Activated T-cell treated with anti-CD3 and anti-CD28 coated beads, Interleukin-2, amount 50 U/mL, for 1 hour (primary cell): ENCODE measurements at regions not wholly inside any gene's neighbourhood (a gene's known extent, or its start where the extent isn't known, plus 50 kb on each side); places are given as distances from the start of the nearest gene placed in this dataset.

Source experiments
- DNase-seq: peaks from one replicate; pipeline ENCODE4 v3.0.0-alpha.2; 2020

GRCh38 chr3:72448858-72449257, 399.4 kb downstream of the SHQ1 start:
- no peak for DNase-seq

- no peak for DNase-seq
Observed at GRCh38 chr3:72448375-72448823, 399.8 kb downstream of the SHQ1 start.

- peak; percentile 97 for DNase-seq
Observed at GRCh38 chr3:72447059-72447946, 400.9 kb downstream of the SHQ1 start.

GRCh38 chr3:72446218-72447058, 401.8 kb downstream of the SHQ1 start, which contains the start of gene RYBP:
RYBP (minus strand) TSS chr3:72446621.
- peak; percentile 57 for DNase-seq

GRCh38 chr3:72445827-72446217, 402.4 kb downstream of the SHQ1 start:
- no peak for DNase-seq

- DNase-seq: no peak
Observed at GRCh38 chr3:72444656-72445223, 403.5 kb downstream of the SHQ1 start.

- no peak for DNase-seq
Observed at GRCh38 chr3:72442759-72443158, 405.5 kb downstream of the SHQ1 start.

GRCh38 chr3:72441284-72441994, 406.8 kb downstream of the SHQ1 start:
- no peak for DNase-seq

GRCh38 chr3:72440491-72440890, 407.8 kb downstream of the SHQ1 start:
- DNase-seq: no peak

GRCh38 chr3:72439321-72440183, 408.7 kb downstream of the SHQ1 start:
- no peak for DNase-seq

GRCh38 chr3:72437661-72438406, 410.4 kb downstream of the SHQ1 start:
- no peak for DNase-seq

GRCh38 chr3:72436863-72437592, 411.2 kb downstream of the SHQ1 start:
- DNase-seq: no peak

GRCh38 chr3:72434296-72434695, 413.9 kb downstream of the SHQ1 start:
- no peak for DNase-seq

- no peak for DNase-seq
Observed at GRCh38 chr3:72432246-72432645, 416.0 kb downstream of the SHQ1 start.

- no peak for DNase-seq
Observed at GRCh38 chr3:72429589-72430353, 418.5 kb downstream of the SHQ1 start.

GRCh38 chr3:72428803-72429202, 419.4 kb downstream of the SHQ1 start:
- DNase-seq: no peak

- DNase-seq: no peak
Observed at GRCh38 chr3:72427624-72428023, 420.6 kb downstream of the SHQ1 start.

- no peak for DNase-seq
Observed at GRCh38 chr3:72426618-72427397, 421.4 kb downstream of the SHQ1 start.

- DNase-seq: no peak
Observed at GRCh38 chr3:72423643-72424042, 424.6 kb downstream of the SHQ1 start.
